Neural cell (in vitro differentiated cells): ENCODE measurements at regions not wholly inside any gene's neighbourhood (a gene's known extent, or its start where the extent isn't known, plus 50 kb on each side); places are given as distances from the start of the nearest gene placed in this dataset.
A peak's percentile ranks its signal among the peaks of the same experiment; 100 is the strongest.

ENCODE experiments used
- CTCF ChIP-seq: fragments of 450-650 bp; IDR thresholded peaks from 2 replicates; pipeline ENCODE4 v1.5.1; 2014; ENCODE audit warnings: antibody characterized with exemption, mild to moderate bottlenecking, moderate library complexity; ENCODE audit not compliant: poor library complexity, severe bottlenecking
- EP300 ChIP-seq: fragments of 450-650 bp; conservative IDR thresholded peaks from 2 replicates; pipeline ENCODE4 v1.6.1; 2014; ENCODE audit warnings: antibody characterized with exemption, mild to moderate bottlenecking, moderate library complexity; ENCODE audit not compliant: poor library complexity, severe bottlenecking
- EZH2 ChIP-seq: fragments of 200-600, 300-800 bp; shearing (Covaris generic), sonication (generic); IDR thresholded peaks from 2 replicates; pipeline ENCODE4 v1.6.1; 2014; ENCODE audit warnings: antibody characterized with exemption, low read length, borderline replicate concordance, mild to moderate bottlenecking; ENCODE audit not compliant: insufficient read depth, poor library complexity, severe bottlenecking
- RAD21 ChIP-seq: fragments of 450-650 bp; conservative IDR thresholded peaks from 2 replicates; pipeline ENCODE4 v1.6.1; 2014; ENCODE audit warnings: antibody characterized with exemption, mild to moderate bottlenecking, moderate library complexity
- TF ChIP-seq, protein P1 (sequence below): IDR thresholded peaks from 2 replicates; pipeline ENCODE4 v1.6.1; 2012; ENCODE audit warnings: borderline replicate concordance

DNA sequence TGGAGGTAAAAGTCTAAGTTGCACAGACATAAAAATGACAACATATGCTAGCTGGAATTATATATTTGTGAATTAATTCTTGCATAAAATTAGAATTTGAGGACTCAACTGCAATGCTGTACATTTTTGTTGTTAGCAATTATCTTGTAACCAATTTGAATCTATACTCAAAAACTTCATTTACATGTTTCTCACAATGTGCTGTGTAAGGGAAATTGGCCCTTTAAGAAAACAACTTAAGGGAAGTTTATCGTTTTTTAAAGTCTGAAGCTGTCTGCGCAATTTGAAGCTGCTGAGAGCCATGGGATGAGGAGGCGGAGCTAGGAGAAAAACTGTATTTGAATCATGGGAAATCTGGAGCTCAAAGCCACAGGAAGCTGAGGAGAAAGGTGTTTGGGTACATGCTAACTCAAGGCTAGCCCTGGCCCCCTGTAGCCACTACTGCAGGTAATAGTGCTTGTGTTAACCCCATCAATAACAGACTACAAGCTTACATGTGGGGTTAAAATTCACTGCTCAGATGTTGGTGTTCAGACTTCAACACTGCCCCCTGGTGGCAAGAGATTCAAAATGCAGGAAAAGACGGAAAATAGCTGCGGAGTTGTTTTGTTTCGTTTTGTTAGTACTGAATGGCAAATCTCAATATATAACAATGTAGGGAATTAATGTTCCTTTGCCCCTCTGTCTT, 126.1 kb downstream of the BRD1 start:
- TF ChIP-seq CTCF (peak; percentile 30), EP300 (no peak), RAD21 (no peak), EZH2 (no peak)
- TF ChIP-seq, protein P1, sequence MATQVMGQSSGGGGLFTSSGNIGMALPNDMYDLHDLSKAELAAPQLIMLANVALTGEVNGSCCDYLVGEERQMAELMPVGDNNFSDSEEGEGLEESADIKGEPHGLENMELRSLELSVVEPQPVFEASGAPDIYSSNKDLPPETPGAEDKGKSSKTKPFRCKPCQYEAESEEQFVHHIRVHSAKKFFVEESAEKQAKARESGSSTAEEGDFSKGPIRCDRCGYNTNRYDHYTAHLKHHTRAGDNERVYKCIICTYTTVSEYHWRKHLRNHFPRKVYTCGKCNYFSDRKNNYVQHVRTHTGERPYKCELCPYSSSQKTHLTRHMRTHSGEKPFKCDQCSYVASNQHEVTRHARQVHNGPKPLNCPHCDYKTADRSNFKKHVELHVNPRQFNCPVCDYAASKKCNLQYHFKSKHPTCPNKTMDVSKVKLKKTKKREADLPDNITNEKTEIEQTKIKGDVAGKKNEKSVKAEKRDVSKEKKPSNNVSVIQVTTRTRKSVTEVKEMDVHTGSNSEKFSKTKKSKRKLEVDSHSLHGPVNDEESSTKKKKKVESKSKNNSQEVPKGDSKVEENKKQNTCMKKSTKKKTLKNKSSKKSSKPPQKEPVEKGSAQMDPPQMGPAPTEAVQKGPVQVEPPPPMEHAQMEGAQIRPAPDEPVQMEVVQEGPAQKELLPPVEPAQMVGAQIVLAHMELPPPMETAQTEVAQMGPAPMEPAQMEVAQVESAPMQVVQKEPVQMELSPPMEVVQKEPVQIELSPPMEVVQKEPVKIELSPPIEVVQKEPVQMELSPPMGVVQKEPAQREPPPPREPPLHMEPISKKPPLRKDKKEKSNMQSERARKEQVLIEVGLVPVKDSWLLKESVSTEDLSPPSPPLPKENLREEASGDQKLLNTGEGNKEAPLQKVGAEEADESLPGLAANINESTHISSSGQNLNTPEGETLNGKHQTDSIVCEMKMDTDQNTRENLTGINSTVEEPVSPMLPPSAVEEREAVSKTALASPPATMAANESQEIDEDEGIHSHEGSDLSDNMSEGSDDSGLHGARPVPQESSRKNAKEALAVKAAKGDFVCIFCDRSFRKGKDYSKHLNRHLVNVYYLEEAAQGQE, result no peak
